ENCODE measurements at regions not wholly inside any gene's neighbourhood (a gene's known extent, or its start where the extent isn't known, plus 50 kb on each side); places are given as distances from the start of the nearest gene placed in this dataset.

- TF ChIP-seq CTCF (conservative IDR thresholded peaks at IDR 0.05 in 1 of 2, IDR thresholded peaks at IDR 0.05 in 1 of 2; ENCODE audit: extremely low read depth in 1 of 2, insufficient read depth in 1 of 2, low read depth in 1 of 2, low read length in 2 of 2) (no peak), EZH2 (IDR thresholded peaks at IDR 0.05; ENCODE audit: borderline replicate concordance, low read length) (no peak)
These were observed 603.0 kb downstream of the BUD13 start for GRCh38 chr11:116169776-116170175.

Data from mammary epithelial cell (primary cell).